K562 (cell line): ENCODE measurements at regions not wholly inside any gene's neighbourhood (a gene's known extent, or its start where the extent isn't known, plus 50 kb on each side); places are given as distances from the start of the nearest gene placed in this dataset.

Experiments
- CBX3 ChIP-seq, 2 experiments: IDR thresholded peaks; 1 replicate in 1 of 2; 2 replicates in 1 of 2; pipeline ENCODE4 v1.6.1; 2012; ENCODE audit warnings: inconsistent platforms in 2 of 2, low read length in 2 of 2, borderline replicate concordance in 1 of 2, control low read depth in 1 of 2
- CCNT2 ChIP-seq: IDR thresholded peaks from 2 replicates; pipeline ENCODE4 v1.6.1; 2011; ENCODE audit warnings: borderline replicate concordance, low read depth, mild to moderate bottlenecking, moderate library complexity, mixed read lengths, low read length; ENCODE audit not compliant: insufficient read length; ENCODE audit errors: extremely low read depth
- COPS2 ChIP-seq: fragments of 450-650 bp; conservative IDR thresholded peaks from 2 replicates; pipeline ENCODE4 v1.6.1; 2016; ENCODE audit warnings: mild to moderate bottlenecking, moderate library complexity
- CTBP1 ChIP-seq: fragments of 450-650 bp; IDR thresholded peaks from 2 replicates; pipeline ENCODE4 v1.6.1; 2016; ENCODE audit warnings: borderline replicate concordance
- EP400 ChIP-seq: fragments of 450-650 bp; IDR thresholded peaks from 2 replicates; pipeline ENCODE4 v1.6.1; 2017; ENCODE audit warnings: antibody characterized with exemption, mild to moderate bottlenecking, moderate library complexity
- EZH2 ChIP-seq: IDR thresholded peaks from 2 replicates; pipeline ENCODE4 v1.6.1; 2012; ENCODE audit warnings: low read depth, mild to moderate bottlenecking, inconsistent platforms, low read length, borderline replicate concordance
- FOXA1 ChIP-seq: fragments of 450-650 bp; IDR thresholded peaks from 2 replicates; pipeline ENCODE4 v1.6.1; 2016; ENCODE audit warnings: mild to moderate bottlenecking, borderline replicate concordance
- HNRNPH1 ChIP-seq: fragments of 200-400 bp; formaldehyde crosslinking; optimal IDR thresholded peaks from 2 replicates; pipeline ENCODE3; 2017; ENCODE audit warnings: low read depth, mild to moderate bottlenecking, low read length, moderate library complexity
- JUN ChIP-seq, 2 experiments: sonication (generic) in 1 of 2; formaldehyde crosslinking in 1 of 2; IDR thresholded peaks; 2 replicates each; pipeline versions ENCODE4 v1.6.1 to v1.8.0; 2012 to 2022; ENCODE audit warnings: borderline replicate concordance in 2 of 2, mild to moderate bottlenecking in 2 of 2, improper control_type of control experiment in 1 of 2, low read depth in 1 of 2, low read length in 1 of 2, missing genetic modification reagents in 1 of 2
- KDM1A ChIP-seq, 2 experiments: fragments of 450-650 bp; IDR thresholded peaks; 2 replicates each; pipeline ENCODE4 v1.6.1; 2016; ENCODE audit warnings: mild to moderate bottlenecking in 2 of 2
- KHSRP ChIP-seq: fragments of 450-650 bp; IDR thresholded peaks from 2 replicates; pipeline ENCODE4 v1.6.1; 2017
- MBD2 ChIP-seq: sonication (generic); IDR thresholded peaks from 2 replicates; pipeline ENCODE4 v1.6.1; 2016; ENCODE audit warnings: low read depth, borderline replicate concordance
- NR2C2 ChIP-seq, 2 experiments: fragments of 200-800 bp in 1 of 2; sonication (Bioruptor generic) in 1 of 2; sonication (generic) in 1 of 2; formaldehyde crosslinking in 1 of 2; IDR thresholded peaks; 2 replicates each; pipeline versions ENCODE4 v1.6.1 to v1.8.0; 2016 to 2022; ENCODE audit warnings: mild to moderate bottlenecking in 1 of 2, missing compliant biosample characterization in 1 of 2, missing genetic modification characterization in 1 of 2, missing genetic modification reagents in 1 of 2
- POLR3A ChIP-seq: IDR thresholded peaks from 2 replicates; pipeline ENCODE4 v1.6.1; 2011; ENCODE audit warnings: borderline replicate concordance, mild to moderate bottlenecking, moderate library complexity; ENCODE audit not compliant: insufficient read length, insufficient read depth; ENCODE audit errors: extremely low read depth
- RB1 ChIP-seq: fragments of 450-650 bp; IDR thresholded peaks from 2 replicates; pipeline ENCODE4 v1.6.1; 2017; ENCODE audit warnings: low read depth, mild to moderate bottlenecking
- TBP ChIP-seq: optimal IDR thresholded peaks from 2 replicates; pipeline ENCODE3; 2011; ENCODE audit warnings: low read depth, low read length, improper control_type of control experiment
- ZBTB8A ChIP-seq: fragments of 450-650 bp; IDR thresholded peaks from 2 replicates; pipeline ENCODE4 v1.6.1; 2018; ENCODE audit warnings: mild to moderate bottlenecking, moderate library complexity; ENCODE audit not compliant: partially characterized antibody
- ZFX ChIP-seq: sonication (generic); formaldehyde crosslinking; IDR thresholded peaks from 2 replicates; pipeline ENCODE4 v1.8.0; 2022; ENCODE audit warnings: mild to moderate bottlenecking, missing genetic modification reagents, moderate library complexity
- ZNF124 ChIP-seq: sonication (generic); formaldehyde crosslinking; IDR thresholded peaks from 2 replicates; pipeline ENCODE4 v1.8.1; 2022; ENCODE audit warnings: missing genetic modification reagents
- ZNF143 ChIP-seq: sonication (generic); formaldehyde crosslinking; IDR thresholded peaks from 2 replicates; pipeline ENCODE4 v1.9.0; 2022; ENCODE audit warnings: mild to moderate bottlenecking, missing genetic modification reagents
- ZNF212 ChIP-seq: fragments of 450-650 bp; formaldehyde crosslinking; IDR thresholded peaks from 2 replicates; pipeline ENCODE4 v1.4.0; 2020; ENCODE audit warnings: mild to moderate bottlenecking
- ZNF239 ChIP-seq: fragments of 250-450 bp; sonication (Bioruptor Pico); IDR thresholded peaks from 2 replicates; pipeline ENCODE4 v1.4.0; 2020; ENCODE audit warnings: mild to moderate bottlenecking
- ZNF263 ChIP-seq: sonication (generic); formaldehyde crosslinking; IDR thresholded peaks from 2 replicates; pipeline ENCODE4 v1.8.0; 2022; ENCODE audit warnings: mild to moderate bottlenecking, missing genetic modification reagents, borderline replicate concordance
- ZNF311 ChIP-seq: fragments of 250-450 bp; sonication (Bioruptor Pico); IDR thresholded peaks from 2 replicates; pipeline ENCODE4 v1.4.0; 2020; ENCODE audit warnings: mild to moderate bottlenecking, moderate library complexity
- ZNF347 ChIP-seq: fragments of 450-650 bp; formaldehyde crosslinking; IDR thresholded peaks from 2 replicates; pipeline ENCODE4 v1.4.0; 2020; ENCODE audit warnings: low read depth, mild to moderate bottlenecking, moderate library complexity
- TF ChIP-seq, protein P1 (sequence below): IDR thresholded peaks from 2 replicates; pipeline ENCODE4 v1.6.1; 2011; ENCODE audit warnings: borderline replicate concordance, low read depth, mild to moderate bottlenecking, moderate library complexity, low read length; ENCODE audit not compliant: insufficient read depth, poor library complexity, severe bottlenecking
- TF ChIP-seq, protein P2 (sequence below): fragments of 200-800 bp; sonication (Bioruptor generic); IDR thresholded peaks from 2 replicates; pipeline ENCODE4 v1.6.1; 2017; ENCODE audit warnings: missing genetic modification characterization, missing compliant biosample characterization

DNA sequence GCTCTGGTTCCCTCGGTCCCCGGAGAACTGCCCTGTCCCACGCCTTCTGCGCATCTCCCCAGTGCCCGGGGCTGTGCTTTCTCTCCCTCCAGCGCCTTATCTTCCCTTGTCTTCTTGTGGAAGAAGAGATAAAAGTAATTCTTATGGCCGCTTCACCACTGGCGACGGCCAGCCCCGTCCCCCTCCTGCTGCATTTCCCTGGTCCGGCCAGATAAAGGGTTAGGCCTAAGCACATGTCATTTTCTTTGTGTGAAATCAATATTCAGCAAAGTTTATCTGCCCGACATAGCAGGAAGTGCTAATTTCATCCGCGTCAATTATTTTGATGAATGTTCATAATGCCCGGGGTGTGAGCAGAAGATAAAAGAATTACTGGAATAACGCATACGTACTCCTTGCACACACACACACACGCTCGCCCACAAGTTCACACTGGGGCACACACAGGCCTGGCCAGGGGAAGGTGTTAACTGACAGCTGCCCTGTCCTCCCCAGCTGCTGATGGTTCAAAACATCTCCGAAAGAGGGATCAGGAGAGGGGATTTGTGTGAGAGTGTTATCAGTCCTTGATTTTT, 177.7 kb upstream of the LHX5 start (continued):
- TF ChIP-seq NR2C2 (CRISPR knock-in tag; IDR thresholded peaks at IDR 0.05), result no peak
- peak; percentile 26; the same call in 1 of the 2 replicates for TF ChIP-seq NR2C2 (tag; IDR thresholded peaks at IDR 0.05)
- TF ChIP-seq HNRNPH1, result no peak
- TF ChIP-seq ZNF263 (CRISPR knock-in tag), result no peak; the same call in 1 of the 2 replicates
- TF ChIP-seq ZNF311 (CRISPR knock-in tag), result peak; percentile 96
- TF ChIP-seq POLR3A, result no peak
- TF ChIP-seq RB1, result no peak
- peak; percentile 65 for TF ChIP-seq ZNF239 (CRISPR knock-in tag)
- TF ChIP-seq KDM1A (IDR thresholded peaks at IDR 0.05), result peak; percentile 99
- peak in 1 of 2 experiments; percentile 55; a peak in 2 of 3 replicates for TF ChIP-seq CBX3 (IDR thresholded peaks at IDR 0.05; ENCODE audit: borderline replicate concordance in 1 of 2, low read length in 2 of 2)
- TF ChIP-seq, protein P1, sequence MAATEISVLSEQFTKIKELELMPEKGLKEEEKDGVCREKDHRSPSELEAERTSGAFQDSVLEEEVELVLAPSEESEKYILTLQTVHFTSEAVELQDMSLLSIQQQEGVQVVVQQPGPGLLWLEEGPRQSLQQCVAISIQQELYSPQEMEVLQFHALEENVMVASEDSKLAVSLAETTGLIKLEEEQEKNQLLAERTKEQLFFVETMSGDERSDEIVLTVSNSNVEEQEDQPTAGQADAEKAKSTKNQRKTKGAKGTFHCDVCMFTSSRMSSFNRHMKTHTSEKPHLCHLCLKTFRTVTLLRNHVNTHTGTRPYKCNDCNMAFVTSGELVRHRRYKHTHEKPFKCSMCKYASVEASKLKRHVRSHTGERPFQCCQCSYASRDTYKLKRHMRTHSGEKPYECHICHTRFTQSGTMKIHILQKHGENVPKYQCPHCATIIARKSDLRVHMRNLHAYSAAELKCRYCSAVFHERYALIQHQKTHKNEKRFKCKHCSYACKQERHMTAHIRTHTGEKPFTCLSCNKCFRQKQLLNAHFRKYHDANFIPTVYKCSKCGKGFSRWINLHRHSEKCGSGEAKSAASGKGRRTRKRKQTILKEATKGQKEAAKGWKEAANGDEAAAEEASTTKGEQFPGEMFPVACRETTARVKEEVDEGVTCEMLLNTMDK, result no peak
- no peak for TF ChIP-seq EZH2
- TF ChIP-seq COPS2, result no peak
- TF ChIP-seq ZNF143 (CRISPR knock-in tag), result peak; percentile 17; the same call in 1 of the 2 replicates
- TF ChIP-seq ZBTB8A, result no peak
- TF ChIP-seq CCNT2, result peak; percentile 97
- TF ChIP-seq MBD2, result peak; percentile 77
- TF ChIP-seq FOXA1, result no peak
- TF ChIP-seq, protein P2, sequence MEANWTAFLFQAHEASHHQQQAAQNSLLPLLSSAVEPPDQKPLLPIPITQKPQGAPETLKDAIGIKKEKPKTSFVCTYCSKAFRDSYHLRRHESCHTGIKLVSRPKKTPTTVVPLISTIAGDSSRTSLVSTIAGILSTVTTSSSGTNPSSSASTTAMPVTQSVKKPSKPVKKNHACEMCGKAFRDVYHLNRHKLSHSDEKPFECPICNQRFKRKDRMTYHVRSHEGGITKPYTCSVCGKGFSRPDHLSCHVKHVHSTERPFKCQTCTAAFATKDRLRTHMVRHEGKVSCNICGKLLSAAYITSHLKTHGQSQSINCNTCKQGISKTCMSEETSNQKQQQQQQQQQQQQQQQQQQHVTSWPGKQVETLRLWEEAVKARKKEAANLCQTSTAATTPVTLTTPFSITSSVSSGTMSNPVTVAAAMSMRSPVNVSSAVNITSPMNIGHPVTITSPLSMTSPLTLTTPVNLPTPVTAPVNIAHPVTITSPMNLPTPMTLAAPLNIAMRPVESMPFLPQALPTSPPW (CRISPR knock-in tag), result peak; percentile 99
- peak; percentile 98 for TF ChIP-seq CTBP1
- TF ChIP-seq TBP, result peak; percentile 43
- no peak for TF ChIP-seq ZNF212 (CRISPR knock-in tag)
- peak; percentile 95 for TF ChIP-seq KHSRP
- no peak for TF ChIP-seq ZNF347 (CRISPR knock-in tag)
- TF ChIP-seq JUN (IDR thresholded peaks at IDR 0.05; ENCODE audit: borderline replicate concordance, low read depth, low read length), result peak; percentile 64; the same call in 1 of the 2 replicates
- no peak for TF ChIP-seq JUN (CRISPR knock-in tag; IDR thresholded peaks at IDR 0.05; ENCODE audit: borderline replicate concordance)
- TF ChIP-seq ZFX, result peak; percentile 80
- TF ChIP-seq EP400, result peak; percentile 83
- TF ChIP-seq ZNF124 (CRISPR knock-in tag), result no peak
